Mucosa of descending colon (tissue), 3 donors: ENCODE measurements at regions not wholly inside any gene's neighbourhood (a gene's known extent, or its start where the extent isn't known, plus 50 kb on each side); places are given as distances from the start of the nearest gene placed in this dataset.

Source experiments
- ATAC-seq: fragments of 200-7000 bp; cut with Tn5 transposase; one replicate; pipeline ENCODE4 v1.9.1; 2020; ENCODE audit warnings: mild to moderate bottlenecking, moderate library complexity
- DNase-seq, 3 donors: peaks; one replicate each; pipeline ENCODE4 v3.0.0-alpha.2; 2020
- H3K36me3 ChIP-seq: fragments of 200-600 bp; one replicate; pipeline ENCODE4 v1.8.0; 2021; ENCODE audit warnings: low read depth, mild to moderate bottlenecking
- H3K4me1 ChIP-seq: fragments of 200-600 bp; one replicate; pipeline ENCODE4 v1.8.0; 2021; ENCODE audit warnings: low read depth, mild to moderate bottlenecking
- H3K4me3 ChIP-seq: fragments of 200-600 bp; one replicate; pipeline ENCODE4 v1.8.0; 2021; ENCODE audit warnings: mild to moderate bottlenecking
- H3K9me3 ChIP-seq: fragments of 200-600 bp; one replicate; pipeline ENCODE4 v1.8.0; 2021; ENCODE audit warnings: mild to moderate bottlenecking
- CTCF ChIP-seq: fragments of 200-600 bp; IDR thresholded peaks from one replicate; pipeline ENCODE4 v1.8.0; 2022; ENCODE audit warnings: antibody characterized with exemption, mild to moderate bottlenecking
- intact Hi-C, 2 donors: fragments of 100-400 bp; cut with DNase I in 1 of 2; cut with micrococcal nuclease in 1 of 2; formaldehyde crosslinking; loops; one replicate each; pipeline versions ENCODE4 v1.11.0 to v1.11.1; 2022; cut with DNase I, micrococcal nuclease
- donor health status: DM: no; HTN: no; CAD: no; lungs with moderate emphysema.
- donor health status: DM: no; HTN: no; CAD: no.
- donor health status: DM: no; HTN: yes; CAD: no.

GRCh38 chr12:42810006-42810405 lies 220.5 kb upstream of the PRICKLE1 start:
- no peak for DNase-seq
- intact Hi-C loops, result no loop called here
- no peaks in the 10 kb centered on the region for H3K4me1 ChIP-seq
- no peak for ATAC-seq
- no peaks in the 10 kb centered on the region for H3K36me3 ChIP-seq
- H3K9me3 ChIP-seq, result peaks cover 3% of the 10 kb centered on the region
- no peak overlapping the region for H3K4me3 ChIP-seq
- no peak for TF ChIP-seq CTCF

GRCh38 chr12:42809226-42809625 lies 219.7 kb upstream of the PRICKLE1 start:
- intact Hi-C loops, result no loop called here

GRCh38 chr12:42807766-42808165 lies 218.2 kb upstream of the PRICKLE1 start:
- TF ChIP-seq CTCF, result no peak
- intact Hi-C loops, result no loop called here
- no peaks in the 10 kb centered on the region for H3K36me3 ChIP-seq
- no peak for ATAC-seq
- DNase-seq, result no peak
- H3K4me1 ChIP-seq, result no peaks in the 10 kb centered on the region
- H3K9me3 ChIP-seq, result peaks cover 3% of the 10 kb centered on the region
- H3K4me3 ChIP-seq, result no peak overlapping the region

More at GRCh38 chr12:42809226-42809625, 219.7 kb upstream of the PRICKLE1 start:
- no peak for TF ChIP-seq CTCF
- Histone ChIP-seq H3K36me3 (no peaks in the 10 kb centered on the region), H3K4me1 (no peaks in the 10 kb centered on the region), H3K4me3 (no peak overlapping the region), H3K9me3 (peaks cover 3% of the 10 kb centered on the region)
- no peak for ATAC-seq
- DNase-seq, result no peak

GRCh38 chr12:42807251-42807650 lies 217.7 kb upstream of the PRICKLE1 start:
- DNase-seq, result no peak
- TF ChIP-seq CTCF, result no peak
- no peak for ATAC-seq
- intact Hi-C loops, result no loop called here
- Histone ChIP-seq H3K4me1 (no peaks in the 10 kb centered on the region), H3K36me3 (no peaks in the 10 kb centered on the region), H3K4me3 (no peak overlapping the region), H3K9me3 (peaks cover 3% of the 10 kb centered on the region)

- Histone ChIP-seq H3K4me3 (no peak overlapping the region), H3K36me3 (no peaks in the 10 kb centered on the region), H3K4me1 (no peaks in the 10 kb centered on the region), H3K9me3 (no peaks in the 10 kb centered on the region)
- intact Hi-C loops, result no loop called here
- no peak for ATAC-seq
- no peak for TF ChIP-seq CTCF
- DNase-seq, result no peak
Observed at GRCh38 chr12:42804928-42805327, 215.4 kb upstream of the PRICKLE1 start.

- ATAC-seq, result no peak
- intact Hi-C loops, result no loop called here
- no peak for DNase-seq
Observed at GRCh38 chr12:42802785-42803189, 213.2 kb upstream of the PRICKLE1 start.

More at GRCh38 chr12:42802785-42803189, 213.2 kb upstream of the PRICKLE1 start:
- Histone ChIP-seq H3K4me3 (no peak overlapping the region), H3K36me3 (no peaks in the 10 kb centered on the region), H3K4me1 (no peaks in the 10 kb centered on the region), H3K9me3 (no peaks in the 10 kb centered on the region)
- TF ChIP-seq CTCF, result no peak
